LNCAP (cell line): ENCODE measurements at regions not wholly inside any gene's neighbourhood (a gene's known extent, or its start where the extent isn't known, plus 50 kb on each side); places are given as distances from the start of the nearest gene placed in this dataset.

ENCODE experiments used
- TF ChIP-seq, protein P1 (sequence below): fragments of 450-650 bp; IDR thresholded peaks from 2 replicates; pipeline ENCODE4 v1.5.1; 2017; ENCODE audit warnings: mild to moderate bottlenecking

DNA sequence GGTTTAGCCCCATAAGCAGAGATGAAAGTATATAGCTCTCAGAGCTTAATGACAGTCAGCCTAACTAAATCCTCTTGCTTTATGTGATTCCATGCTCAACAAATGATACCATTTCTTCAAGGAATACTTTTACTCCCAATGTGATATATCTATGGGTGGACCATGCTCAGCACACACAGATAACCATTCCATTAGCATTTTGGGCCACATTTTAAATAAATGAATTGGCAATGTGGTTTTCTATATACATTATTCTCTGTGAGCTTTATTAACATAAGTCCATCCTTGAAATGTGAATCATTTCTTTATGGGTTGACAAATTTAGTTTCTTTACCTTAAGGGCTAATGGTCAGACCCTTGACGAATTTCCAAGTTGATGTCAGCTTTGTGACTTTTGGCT, 329.3 kb upstream of the CITED2 start:
- TF ChIP-seq, protein P1, sequence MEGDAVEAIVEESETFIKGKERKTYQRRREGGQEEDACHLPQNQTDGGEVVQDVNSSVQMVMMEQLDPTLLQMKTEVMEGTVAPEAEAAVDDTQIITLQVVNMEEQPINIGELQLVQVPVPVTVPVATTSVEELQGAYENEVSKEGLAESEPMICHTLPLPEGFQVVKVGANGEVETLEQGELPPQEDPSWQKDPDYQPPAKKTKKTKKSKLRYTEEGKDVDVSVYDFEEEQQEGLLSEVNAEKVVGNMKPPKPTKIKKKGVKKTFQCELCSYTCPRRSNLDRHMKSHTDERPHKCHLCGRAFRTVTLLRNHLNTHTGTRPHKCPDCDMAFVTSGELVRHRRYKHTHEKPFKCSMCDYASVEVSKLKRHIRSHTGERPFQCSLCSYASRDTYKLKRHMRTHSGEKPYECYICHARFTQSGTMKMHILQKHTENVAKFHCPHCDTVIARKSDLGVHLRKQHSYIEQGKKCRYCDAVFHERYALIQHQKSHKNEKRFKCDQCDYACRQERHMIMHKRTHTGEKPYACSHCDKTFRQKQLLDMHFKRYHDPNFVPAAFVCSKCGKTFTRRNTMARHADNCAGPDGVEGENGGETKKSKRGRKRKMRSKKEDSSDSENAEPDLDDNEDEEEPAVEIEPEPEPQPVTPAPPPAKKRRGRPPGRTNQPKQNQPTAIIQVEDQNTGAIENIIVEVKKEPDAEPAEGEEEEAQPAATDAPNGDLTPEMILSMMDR: no peak

DNA sequence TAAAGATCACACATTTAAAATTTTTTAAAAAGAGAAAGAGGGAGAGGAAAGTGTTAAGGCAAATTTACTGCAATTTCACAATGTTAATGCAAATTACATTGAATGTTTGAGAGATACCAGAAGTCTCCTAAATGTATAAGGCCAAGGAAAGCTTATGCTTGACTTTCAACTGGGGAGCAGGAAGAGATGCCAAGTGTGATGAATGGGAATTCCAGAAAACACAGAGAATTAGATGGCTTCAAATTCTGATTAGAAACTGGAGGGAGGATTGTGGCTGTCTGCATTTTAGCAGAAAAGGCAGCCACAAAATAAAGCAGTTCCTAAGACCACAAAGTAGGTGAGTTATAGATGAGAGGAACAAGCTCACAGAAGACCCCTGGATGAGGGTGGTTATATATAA, 328.3 kb upstream of the CITED2 start:
- TF ChIP-seq, protein P1: no peak

DNA sequence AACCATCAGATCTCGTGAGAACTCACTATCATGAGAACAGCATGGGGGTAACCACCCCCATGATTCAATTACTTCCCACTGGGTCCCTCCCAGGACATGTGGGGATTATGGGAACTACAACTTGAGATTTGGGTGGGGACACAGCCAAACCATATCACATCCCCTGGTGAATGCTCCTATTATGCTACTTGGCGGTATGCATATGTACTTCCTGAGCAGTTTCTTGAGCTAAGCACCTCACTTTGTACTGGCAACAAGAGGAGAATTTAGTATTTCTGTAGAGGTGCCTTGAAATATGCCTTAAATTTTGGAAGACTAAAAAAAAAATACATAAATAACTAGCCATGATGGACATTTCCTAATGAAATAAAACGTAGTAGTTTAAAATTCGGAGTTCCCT, 327.2 kb upstream of the CITED2 start:
- TF ChIP-seq, protein P1: no peak

DNA sequence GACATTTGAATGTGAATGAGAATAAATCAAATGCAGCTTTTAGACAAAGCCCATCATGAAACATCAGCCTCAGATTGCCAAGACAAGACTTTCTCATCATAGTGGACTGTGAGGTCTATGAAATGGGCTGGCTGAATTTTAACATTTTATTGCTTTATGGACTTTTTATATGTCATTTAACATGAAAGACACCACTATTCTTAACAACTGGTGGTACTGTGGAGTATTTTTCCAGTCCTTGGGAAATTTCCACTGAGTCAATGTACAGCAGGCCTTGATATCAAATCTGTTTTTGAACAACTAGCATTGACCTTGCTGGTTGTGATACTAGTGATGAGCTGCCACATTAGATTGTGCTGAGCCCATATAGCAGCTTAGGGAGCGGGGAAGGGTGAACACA, 326.6 kb upstream of the CITED2 start:
- TF ChIP-seq, protein P1: no peak

DNA sequence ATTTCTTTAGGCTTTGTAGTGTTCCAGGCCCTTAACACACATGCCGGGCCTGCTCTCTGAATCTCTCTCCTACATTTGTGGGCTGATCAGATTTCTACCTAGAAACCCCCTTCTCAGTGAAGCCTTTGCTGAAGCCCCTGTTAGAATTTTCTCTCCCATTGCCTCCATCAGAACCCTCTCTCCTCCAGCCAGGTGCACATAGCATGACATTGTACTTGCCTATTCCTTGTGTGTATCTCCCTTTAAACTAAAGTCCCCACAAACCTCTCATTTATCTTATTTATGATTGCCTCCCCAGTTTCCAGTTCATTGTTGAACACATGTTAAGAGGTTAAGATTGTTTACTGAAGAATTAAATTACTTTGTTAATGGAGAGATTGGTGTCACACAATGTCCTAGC, 325.5 kb upstream of the CITED2 start:
- TF ChIP-seq, protein P1: no peak

DNA sequence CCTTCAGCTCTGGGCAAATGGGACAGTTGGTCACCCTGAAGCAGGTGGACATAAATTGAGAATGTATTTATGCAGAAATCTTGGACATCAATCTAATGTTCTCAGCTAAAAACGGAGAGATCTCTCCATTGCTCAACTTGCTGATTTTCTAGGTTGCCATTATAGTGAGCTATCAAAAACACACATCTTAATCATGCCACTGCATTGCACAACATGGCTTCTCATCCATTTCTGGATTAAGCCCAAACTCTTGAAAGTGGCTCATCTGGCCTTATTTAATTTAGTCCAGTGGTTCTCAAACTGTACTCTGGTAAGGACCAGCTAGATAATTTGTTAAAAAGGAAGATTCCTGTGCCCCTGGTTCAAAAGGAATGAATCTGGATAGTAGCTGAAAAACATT, 324.9 kb upstream of the CITED2 start:
- TF ChIP-seq, protein P1: no peak

DNA sequence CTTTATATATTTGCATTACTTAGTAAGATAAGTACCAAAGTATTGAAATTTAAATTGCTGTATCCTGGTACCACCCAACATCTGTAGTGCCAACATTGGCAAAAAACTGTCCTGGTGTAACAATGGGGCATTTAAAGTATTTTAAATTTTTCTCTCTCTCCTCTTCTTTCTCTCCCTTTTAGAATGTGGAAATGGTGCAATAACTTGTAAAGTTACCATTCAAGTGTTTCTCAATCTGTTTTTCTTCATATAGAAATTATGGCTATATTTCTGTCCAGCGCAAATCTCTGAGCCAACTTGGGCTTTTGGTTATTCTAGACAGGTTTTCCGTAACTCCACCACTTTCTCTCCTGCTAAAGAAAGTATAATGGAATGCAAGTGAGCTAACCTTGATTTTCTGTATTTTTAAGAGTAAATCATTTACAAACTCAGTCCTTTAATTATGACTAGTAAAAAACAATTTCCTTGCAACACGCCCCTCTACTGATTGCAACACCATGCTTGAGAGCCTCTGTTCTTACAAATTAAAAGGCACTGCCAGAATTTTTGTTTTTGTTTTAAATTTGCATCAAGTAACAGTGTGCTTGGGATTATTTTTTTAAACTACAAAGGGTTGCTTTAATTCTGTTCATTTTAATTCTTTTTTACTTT, 324.2 kb upstream of the CITED2 start:
- TF ChIP-seq, protein P1: no peak

DNA sequence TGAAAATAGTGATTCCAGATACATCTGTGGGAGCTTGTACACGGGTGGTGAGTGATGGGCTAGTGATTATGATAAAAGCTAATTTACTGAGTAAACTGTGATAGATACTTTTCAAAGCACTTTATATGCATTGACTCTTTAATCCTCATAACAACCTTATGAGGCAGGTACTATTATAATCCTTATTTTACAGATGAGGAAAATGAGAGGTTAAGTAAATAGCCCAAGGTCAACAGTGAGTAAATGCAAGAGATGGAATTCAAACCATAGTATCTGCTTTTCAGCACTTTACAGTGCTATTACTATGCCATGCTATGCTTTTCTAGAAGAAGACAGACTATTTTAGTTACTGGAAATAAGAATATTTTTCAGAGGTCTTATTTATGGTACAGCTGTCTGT, 320.9 kb upstream of the CITED2 start:
- TF ChIP-seq, protein P1: no peak
